ENCODE measurements at regions not wholly inside any gene's neighbourhood (a gene's known extent, or its start where the extent isn't known, plus 50 kb on each side); places are given as distances from the start of the nearest gene placed in this dataset.
"Not testable (repeated sequence)": the region's sequence is repeated elsewhere in the genome, so short reads cannot be mapped to it uniquely, and the experiment has no call there.

DNA sequence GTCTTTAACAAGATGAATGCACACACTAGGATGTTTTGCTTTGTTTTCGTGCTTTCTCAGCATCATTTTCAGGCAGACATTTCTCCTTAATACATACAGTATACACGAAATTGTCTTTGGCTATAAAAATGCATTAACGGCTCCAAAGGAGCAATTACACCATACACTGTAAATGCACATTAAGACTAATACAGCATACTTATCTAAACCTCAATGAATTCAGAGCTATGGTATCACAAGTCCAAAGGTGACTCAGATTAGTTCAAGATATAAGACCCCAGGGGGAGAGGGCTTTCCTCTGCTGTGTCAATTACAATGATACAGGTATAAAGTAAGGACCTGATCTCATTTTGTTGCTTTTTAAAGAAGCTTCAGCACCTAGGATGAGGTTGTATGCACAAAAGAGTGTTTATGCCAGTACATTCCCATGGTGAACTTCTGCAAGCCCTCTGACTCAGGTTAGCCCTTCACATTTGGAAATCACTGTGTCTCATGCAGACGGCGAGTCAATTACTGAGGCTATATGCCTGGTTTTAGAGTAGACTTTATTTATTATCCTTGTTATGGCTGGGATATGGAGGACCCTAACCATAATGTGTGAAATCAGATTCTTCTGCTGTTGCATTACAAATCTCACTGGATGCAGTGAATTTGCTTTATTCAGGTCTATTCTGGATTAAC lies 233.3 kb downstream of the ZNF608 start:
- DNase-seq (ENCODE audit: low read depth): no peak

DNA sequence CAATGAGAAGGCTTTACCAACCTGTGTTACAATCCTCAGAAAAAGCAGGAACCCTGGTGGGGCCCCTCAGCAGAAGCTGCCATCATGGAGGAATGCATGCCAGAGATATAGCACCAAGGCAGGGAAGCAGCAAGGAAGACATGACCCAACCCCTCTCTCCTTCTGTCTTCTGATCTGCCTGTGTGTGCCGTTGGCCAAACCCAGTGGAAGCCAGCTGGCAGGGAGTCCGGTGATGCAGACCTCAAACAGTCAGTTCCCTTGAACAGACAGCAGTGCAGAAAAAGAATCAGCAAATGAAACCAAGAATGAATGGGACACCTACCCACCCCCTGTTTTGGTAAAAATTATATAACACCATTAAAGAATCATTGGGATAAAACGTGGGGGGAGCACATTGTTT lies 234.2 kb downstream of the ZNF608 start:
- no peak for DNase-seq (ENCODE audit: low read depth)

DNA sequence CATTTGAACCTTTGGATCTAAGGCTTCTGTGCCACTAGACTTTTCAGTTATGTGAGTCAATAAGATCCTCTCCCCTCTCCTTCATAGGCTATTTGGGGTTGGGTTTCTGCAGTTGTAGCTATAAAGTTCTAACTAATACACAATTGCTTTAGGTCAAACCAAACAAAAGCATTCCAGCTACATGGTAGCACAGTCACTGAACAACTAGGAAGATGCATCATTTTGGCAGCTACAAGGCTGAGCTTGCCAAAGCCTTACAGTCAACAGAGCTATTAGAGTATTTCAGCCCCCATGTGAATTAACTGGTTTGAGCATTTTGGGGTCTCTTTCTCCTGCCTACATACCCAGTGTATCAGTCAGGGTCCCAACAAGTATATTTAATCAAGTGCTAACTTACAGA lies 234.6 kb downstream of the ZNF608 start:
- no peak for DNase-seq (ENCODE audit: low read depth)

DNA sequence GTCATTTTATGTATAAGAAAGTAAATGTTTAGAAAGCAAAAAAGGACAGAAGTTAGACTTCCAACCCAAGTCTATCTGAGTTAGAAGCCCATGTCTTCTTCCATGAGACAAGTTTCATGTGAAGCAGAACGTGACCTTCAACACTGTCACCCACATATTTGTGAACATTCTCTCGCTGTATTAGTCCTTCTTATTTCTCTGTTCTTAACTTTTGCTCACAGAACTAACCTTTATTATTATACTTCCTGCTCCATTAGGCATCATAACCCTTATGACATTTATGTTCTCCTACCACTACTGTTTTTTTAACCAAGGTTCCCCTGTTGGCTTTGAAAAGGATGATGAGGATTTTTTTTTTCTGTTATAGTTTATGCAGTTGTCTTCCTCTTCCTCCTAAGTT lies 238.8 kb downstream of the ZNF608 start:
- no peak for DNase-seq (ENCODE audit: low read depth)

DNA sequence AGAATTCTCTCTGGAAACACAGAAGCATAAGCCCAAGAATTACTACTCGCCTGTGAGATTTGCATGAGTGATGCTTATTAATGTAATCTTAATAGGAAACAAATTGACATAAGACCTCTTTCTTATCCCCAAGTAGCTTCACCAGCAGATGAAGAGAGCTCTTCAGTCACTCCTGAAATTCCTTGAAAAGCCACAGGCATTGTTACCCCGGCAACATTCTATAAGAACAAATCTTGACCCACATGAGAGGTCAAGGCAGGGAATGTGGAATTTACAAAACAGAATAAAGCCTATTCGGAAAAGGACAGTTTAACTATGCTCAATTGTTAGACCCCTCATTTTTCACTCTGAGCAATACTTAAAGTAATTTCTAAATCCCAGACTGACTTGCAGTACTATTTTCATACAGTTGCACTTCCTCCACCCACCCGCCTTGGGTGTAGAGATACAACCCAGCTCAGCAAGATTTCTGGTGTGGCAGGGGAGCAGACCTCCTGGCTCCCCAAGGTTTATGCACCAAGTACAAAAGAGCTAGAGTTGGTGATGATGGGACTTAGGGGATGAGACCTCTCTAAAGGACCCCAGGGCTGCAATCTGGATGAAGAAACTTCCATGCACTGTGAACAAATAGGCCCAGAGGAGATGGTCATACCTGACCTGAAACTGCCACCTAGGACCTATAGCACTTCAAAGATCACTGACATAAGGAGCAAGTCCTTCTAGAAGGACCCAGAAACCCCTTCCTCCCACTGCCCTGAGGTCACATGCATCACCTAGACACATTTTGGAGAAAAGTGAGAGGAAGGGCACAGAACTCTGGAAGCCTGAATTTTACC lies 242.1 kb downstream of the ZNF608 start:
- DNase-seq (ENCODE audit: low read depth): no peak

DNA sequence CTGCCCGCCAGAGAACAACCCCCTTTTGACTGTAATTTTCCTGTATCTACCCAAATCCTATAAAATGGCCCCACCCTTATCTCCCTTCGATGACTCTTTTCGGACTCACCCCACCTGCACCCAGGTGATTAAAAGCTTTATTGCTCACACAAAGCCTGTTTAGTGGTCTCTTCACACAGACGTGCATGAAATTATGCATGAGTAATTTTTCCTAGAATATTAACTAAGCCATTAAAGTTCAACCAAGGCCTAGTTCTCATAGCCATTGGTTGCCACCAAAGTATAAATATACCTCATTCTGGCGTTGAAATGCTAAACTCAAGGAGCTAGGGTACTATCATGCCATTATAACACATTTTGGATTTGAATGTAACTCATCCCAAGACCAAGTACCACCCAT lies 243.9 kb downstream of the ZNF608 start:
- no peak for DNase-seq (ENCODE audit: low read depth)

DNA sequence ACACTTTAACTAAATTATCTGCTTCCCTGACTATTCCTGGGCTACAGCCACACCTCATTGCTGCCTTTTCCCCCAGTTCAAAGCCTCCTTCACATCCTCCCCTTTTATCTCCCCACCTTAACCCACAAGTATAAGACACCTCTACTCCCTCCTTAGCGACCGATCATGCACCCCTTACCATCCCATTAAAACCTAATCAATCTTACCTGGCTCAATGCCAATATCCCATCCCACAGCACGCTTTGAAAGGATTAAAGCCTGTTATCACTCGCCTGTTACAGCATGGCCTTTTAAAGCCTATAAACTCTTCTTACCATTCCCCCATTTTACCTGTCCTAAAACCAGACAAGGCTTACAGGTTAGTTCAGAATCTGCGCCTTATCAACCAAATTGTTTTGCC lies 246.6 kb downstream of the ZNF608 start:
- not testable (repeated sequence) for DNase-seq (ENCODE audit: low read depth)

DNA sequence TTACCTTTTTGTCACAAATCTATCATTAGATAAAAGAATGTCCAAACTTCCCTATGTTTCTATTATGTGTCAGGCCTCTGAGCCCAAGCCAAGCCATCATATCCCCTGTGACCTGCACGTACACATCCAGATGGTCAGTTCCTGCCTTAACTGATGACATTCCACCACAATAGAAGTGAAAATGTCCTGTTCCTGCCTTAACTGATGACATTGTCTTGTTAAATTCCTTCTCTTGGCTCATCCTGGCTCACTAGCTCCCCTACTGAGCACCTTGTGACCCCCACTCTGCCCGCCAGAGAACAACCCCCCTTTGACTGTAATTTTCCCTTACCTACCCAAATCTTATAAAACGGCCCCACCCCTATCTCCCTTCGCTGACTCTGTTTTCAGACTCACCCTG lies 249.5 kb downstream of the ZNF608 start:
- DNase-seq (ENCODE audit: low read depth): not testable (repeated sequence)

DNA sequence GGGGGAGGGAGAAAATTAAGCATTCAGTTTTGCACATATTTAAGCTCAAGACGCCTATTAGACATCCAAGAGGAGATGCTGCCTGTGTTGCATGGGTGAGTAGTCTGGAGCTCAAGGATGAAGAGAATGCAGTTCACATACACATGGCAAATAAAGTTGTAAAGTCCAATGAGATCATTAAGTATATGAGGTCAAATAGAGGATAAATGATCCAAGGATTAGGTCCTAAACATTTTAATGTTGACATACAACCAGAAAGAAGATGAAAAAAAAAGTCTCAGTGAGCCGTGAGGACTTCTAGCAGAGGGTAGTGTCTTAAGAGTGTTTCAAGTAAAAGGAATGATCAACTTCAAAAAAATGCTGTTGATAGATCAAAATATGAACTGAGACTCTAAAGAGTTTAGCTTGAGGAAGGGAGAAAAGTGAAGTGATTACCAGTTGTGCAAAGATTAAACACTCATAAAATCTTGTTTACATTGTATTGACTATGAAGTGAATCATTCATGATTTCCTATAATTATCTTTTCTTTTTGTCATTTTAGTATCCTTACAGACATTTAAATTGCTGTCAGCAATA lies 251.8 kb downstream of the ZNF608 start:
- no peak for DNase-seq (ENCODE audit: low read depth)

DNA sequence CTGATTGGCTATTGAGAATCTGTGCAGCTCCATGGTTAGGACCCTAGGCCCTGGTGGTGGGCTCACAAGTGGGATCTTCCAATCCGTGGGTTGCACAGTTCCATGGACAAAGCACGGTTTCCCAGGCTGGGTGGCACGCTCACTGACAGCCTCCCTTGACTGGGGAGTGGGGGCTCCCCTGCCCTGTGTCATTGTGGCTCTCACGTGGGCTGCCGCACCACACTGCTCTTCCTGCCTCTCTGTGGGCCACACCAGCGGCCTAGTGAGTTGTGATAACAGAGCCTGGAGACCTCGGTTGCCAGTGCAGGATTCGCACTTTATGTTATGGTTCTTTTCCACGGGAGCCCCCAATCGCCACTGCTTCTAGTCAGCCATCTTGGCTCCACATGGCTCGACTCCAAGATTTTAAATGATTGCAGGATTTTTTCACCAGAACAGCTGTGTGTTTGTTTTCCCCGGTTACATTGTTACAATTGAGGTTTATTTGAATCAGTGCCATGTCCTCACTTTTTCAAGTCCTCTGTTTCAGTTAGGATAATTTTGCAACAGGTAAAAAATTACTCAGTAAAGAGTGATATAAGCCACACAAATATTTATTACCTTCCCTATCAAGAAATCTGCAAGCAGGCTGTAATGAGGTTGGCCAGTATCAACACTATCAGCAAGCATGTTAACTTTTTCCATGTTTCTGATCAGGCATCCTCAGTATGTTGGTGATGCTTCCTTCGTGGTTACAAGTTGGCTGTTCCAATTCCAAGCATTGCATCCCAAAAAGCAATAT lies 253.8 kb downstream of the ZNF608 start:
- DNase-seq (ENCODE audit: low read depth): no peak

DNA sequence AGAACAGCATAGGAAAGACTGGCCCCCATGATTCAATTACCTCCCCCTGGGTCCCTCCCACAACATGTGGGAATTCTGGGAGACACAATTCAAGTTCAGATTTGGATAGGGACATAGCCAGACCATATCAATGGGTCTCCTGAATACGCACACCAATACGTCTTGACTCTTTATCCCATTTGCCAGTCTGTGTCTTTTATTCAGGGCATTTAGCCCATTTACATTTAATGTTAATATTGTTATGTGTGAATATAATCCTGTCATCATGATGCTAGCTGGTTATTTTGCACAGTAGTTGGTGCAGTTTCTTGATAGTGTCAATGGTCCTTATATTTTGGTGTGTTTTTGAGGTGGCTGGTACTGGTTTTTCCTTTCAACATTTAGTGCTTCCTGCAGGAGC lies 256.1 kb downstream of the ZNF608 start:
- DNase-seq (ENCODE audit: low read depth): not testable (repeated sequence)

DNA sequence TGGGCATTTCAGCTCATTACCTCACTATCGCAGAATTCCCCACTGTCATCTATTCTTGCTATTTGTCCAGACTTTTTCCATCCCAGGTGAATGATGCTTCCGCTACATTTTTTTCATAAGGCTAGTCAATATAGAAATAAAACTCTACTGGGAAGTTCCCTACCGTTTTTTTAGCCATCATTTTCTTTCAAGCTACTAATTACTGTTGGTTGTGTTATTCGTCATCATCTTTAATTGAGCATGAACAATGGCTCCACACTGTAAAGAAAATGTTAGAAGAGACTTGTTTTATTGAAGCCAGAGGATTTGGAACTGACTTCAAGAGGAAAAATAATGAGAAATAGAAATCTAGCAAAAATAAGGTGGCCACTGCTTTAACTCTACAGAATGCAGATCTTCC lies 265.0 kb downstream of the ZNF608 start:
- DNase-seq (ENCODE audit: low read depth): no peak

DNA sequence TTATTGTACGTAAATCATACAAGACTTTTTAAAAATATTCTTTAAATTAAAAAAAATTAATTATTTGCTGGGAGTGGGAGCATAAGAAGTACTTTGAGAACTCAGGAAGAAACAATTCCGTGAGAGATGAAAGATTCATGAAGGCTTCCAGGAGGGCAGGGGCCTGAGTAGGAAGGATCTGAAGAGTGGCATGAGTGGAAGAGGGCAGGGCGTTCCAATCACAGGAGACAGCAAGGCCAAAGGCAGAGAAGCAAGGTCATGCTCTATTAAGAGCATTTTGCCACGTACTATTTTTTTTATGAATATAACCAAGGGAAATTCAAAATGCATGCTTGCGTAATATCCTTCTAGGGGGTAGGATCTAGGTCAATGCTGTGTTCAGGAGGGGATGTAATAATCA lies 265.5 kb downstream of the ZNF608 start:
- no peak for DNase-seq (ENCODE audit: low read depth)

DNA sequence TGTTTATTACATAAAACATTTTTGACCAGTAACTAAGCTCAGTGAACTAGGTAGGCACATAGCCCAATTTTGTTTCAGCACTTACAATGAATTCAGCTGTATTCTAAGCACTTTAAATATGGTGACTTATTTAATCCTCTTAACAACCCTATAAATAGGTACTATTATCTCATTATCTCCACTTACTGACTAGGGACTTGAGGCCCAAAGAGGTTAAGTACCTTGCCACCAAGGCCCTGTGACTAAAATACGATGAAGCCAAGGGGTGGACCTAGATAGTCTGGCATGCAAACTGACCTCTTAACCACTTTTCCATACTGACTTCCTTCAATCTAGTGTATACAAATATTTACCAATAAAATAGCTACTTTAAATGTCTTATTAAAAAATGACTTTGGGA lies 266.4 kb downstream of the ZNF608 start:
- DNase-seq (ENCODE audit: low read depth): no peak

DNA sequence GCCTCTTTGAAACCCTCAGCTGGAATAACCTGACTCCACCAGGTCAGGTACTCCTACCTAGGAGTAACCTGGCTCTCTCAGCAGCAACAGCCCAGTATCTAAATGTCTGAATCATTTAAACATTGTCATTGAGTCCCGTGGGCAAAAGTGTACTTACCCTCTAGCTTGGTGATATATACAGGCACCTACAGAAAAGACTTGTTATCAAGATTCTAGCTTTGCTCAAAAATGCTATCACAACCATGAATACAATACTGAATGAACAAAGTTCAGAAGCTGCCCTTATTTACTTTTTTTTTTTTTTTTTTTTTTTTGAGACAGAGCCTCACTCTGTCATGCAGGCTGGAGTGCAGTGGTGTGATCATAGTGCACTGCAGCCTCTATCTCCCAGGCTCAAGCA lies 268.2 kb downstream of the ZNF608 start:
- no peak for DNase-seq (ENCODE audit: low read depth)

DNA sequence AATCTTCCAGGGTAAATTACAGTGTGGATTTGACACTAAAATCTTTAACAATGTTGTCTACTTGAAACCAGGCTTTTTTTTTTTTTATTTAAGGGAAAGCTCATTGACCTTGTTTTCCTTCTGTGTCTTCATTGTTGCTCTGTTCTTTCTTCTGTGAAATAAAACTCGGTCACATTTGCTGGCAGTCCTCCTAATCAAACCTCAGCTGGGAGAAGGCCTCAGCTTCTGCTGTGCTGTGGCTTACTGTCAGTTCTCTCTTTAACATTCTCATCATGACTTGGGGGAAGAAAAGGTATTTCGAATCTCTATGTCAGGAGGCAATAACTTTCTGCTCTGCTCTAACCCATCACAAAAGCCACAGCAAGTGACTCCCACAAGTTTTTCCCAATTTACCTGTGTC lies 268.9 kb downstream of the ZNF608 start:
- DNase-seq (ENCODE audit: low read depth): no peak

DNA sequence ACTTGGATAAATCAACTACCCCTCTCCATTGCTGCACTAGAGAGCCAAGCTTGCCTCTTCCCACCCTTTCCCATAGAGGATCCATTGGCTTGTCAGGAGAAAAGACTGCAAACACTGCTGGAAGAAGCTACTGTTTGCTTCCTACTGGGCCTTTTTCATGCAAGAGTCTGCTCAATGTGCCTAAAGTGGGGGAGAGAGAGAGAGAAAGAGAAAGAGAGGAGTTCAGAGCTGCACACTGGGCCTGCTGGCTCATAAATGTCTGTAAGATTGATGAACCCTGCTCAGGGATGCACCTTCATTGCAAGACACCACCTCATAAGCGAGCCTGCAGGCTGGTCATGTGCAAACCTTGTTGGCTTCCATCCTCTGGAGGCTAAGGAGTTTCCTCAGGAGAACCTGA lies 269.4 kb downstream of the ZNF608 start:
- DNase-seq (ENCODE audit: low read depth): no peak

DNA sequence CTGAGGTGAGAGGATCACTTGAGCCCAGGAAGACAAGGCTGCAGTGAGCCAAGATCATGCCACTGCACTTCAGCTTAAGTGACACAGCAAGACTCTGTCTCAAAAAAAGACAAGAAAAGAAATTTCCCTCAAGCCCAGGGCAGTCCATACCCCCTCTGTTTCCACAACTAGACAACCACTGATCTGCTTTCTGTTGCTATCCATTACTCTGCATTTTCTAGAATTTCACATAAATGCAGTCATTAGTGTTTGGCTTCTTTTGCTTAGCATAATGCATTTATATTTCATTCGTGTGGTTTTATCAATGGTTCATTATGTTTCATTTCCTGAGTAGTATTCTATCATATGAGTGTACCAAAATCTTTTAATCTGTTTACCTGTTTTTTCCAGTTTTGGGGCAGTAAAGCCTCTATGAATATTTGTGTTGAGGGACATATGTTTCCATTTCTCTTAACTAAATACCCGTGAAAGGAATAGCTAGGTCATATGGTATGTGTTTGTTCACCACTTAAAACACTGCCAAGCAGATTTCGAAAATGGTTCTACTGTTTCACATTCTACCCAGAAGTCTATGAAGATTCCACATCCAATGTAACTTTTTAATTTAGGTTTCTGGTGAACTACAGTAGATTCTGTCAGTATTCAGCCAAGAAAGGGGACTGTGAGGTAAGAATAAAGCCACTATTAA lies 271.8 kb downstream of the ZNF608 start:
- DNase-seq (ENCODE audit: low read depth): no peak

DNA sequence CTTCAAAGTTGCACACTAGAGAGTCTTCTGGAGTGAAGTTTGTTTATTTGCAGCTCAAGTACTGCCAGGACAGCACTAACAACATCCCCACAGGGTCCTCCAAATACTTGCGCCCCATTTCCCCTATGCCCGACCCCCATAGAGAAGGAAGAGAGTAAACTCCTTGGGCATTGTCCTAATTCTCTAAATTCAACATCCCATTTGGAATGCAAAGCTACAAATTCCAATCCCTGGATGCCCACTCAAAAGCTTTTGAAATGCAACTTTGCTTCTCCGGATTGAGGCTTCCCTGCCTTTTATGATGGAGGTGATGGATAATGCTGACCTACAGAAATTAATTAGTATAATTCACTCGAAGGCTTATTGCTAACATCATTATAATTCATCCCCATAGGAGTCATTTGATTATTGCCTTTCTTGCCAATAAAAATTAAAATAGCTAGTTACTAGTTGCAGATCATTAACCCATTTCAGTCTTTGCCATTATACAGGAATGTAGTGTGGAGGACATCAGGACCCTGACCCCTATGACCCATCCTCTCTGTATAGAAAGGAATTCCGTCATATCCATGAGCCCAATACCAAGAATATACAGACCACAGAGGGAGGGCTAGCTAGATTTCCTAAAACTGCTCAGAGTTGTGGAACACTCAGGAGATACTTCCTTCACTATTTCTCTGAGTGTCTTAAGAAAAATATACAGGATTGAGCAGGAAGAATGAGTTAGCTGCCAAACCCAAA lies 277.6 kb downstream of the ZNF608 start:
- DNase-seq (ENCODE audit: low read depth): no peak

DNA sequence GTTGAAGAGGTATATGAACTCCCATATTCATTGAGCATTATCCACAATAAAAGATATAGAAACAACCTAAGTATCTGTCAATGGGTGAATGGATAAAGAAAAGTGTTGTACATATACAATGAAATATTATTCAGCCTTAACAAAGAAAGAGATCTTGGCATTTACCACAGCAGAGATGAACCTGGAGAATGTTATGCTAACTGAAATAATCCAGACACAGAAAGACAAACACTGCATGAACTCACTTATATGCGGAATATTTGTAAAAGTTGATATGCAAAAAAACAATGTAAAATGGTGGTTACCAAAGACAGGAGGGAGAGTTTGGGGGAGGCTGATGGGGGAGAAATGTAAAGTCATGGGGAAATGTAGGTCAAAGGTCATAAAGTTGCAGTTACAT lies 278.7 kb downstream of the ZNF608 start:
- no peak for DNase-seq (ENCODE audit: low read depth)

DNA sequence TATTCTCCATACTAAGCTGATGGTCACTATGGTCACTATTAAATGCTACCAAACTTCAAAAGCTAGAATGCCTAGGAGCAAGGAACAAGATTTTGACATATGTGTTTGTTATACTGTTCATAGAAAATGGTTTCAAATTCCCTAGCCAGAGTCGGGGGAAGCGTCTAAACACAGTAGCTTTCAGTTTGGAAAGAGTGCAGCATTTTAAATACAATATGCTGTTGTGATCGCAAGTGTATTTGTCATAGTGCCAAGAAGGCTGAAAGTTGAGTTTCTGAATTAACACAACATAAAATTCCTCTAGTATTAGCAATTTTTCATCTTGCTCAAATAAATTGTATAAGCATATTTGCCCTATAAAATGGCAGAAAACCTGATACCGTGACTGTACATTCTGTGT lies 280.4 kb downstream of the ZNF608 start:
- no peak for DNase-seq (ENCODE audit: low read depth)

Data from CMK (cell line).